NCI-H2227 (cell line): ENCODE measurements at regions not wholly inside any gene's neighbourhood (a gene's known extent, or its start where the extent isn't known, plus 50 kb on each side); places are given as distances from the start of the nearest gene placed in this dataset.

ENCODE experiments used
- DNase-seq: peaks from one replicate; lab custom pipeline; 2025; ENCODE audit not compliant: unreplicated experiment; lab: John Stamatoyannopoulos, UW

- DNase-seq = no peak
Observed at GRCh38 chr1:5479876-5480646, 512.2 kb downstream of the NPHP4 start.

- no peak for DNase-seq
Observed at GRCh38 chr1:5478961-5479360, 513.3 kb downstream of the NPHP4 start.

- DNase-seq = no peak
Observed at GRCh38 chr1:5478156-5478695, 514.0 kb downstream of the NPHP4 start.

- no peak for DNase-seq
Observed at GRCh38 chr1:5477716-5478115, 514.5 kb downstream of the NPHP4 start.

- DNase-seq = no peak
Observed at GRCh38 chr1:5475572-5475971, 516.7 kb downstream of the NPHP4 start.

GRCh38 chr1:5473268-5473667 lies 519.0 kb downstream of the NPHP4 start:
- no peak for DNase-seq

- no peak for DNase-seq
Observed at GRCh38 chr1:5466487-5466886, 525.7 kb downstream of the NPHP4 start.

- no peak for DNase-seq
Observed at GRCh38 chr1:5465281-5465711, 526.9 kb downstream of the NPHP4 start.

GRCh38 chr1:5464366-5464765 lies 527.9 kb downstream of the NPHP4 start:
- no peak for DNase-seq

GRCh38 chr1:5460974-5461373 lies 531.3 kb downstream of the NPHP4 start:
- no peak for DNase-seq

- no peak for DNase-seq
Observed at GRCh38 chr1:5459839-5460610, 532.2 kb downstream of the NPHP4 start.

GRCh38 chr1:5458248-5458647 lies 534.0 kb downstream of the NPHP4 start:
- no peak for DNase-seq

- no peak for DNase-seq
Observed at GRCh38 chr1:5456090-5456811, 536.0 kb downstream of the NPHP4 start.

- no peak for DNase-seq
Observed at GRCh38 chr1:5455651-5456050, 536.6 kb downstream of the NPHP4 start.

- DNase-seq = no peak
Observed at GRCh38 chr1:5455056-5455455, 537.2 kb downstream of the NPHP4 start.

GRCh38 chr1:5453347-5453746 lies 538.9 kb downstream of the NPHP4 start:
- no peak for DNase-seq

GRCh38 chr1:5451671-5452070 lies 540.6 kb downstream of the NPHP4 start:
- DNase-seq = no peak

- no peak for DNase-seq
Observed at GRCh38 chr1:5448486-5448885, 543.7 kb downstream of the NPHP4 start.

- no peak for DNase-seq
Observed at GRCh38 chr1:5447503-5447960, 544.7 kb downstream of the NPHP4 start.

GRCh38 chr1:5444396-5444795 lies 547.8 kb downstream of the NPHP4 start:
- no peak for DNase-seq

- DNase-seq = no peak
Observed at GRCh38 chr1:5436808-5437207, 555.4 kb downstream of the NPHP4 start.
